ENCODE measurements at regions not wholly inside any gene's neighbourhood (a gene's known extent, or its start where the extent isn't known, plus 50 kb on each side); places are given as distances from the start of the nearest gene placed in this dataset.
"Not testable (repeated sequence)": the region's sequence is repeated elsewhere in the genome, so short reads cannot be mapped to it uniquely, and the experiment has no call there.

- DNase-seq, result no peak
These were observed 57.0 kb downstream of the PCDH20 start for GRCh38 chr13:61358599-61358998.

- DNase-seq, result no peak
These were observed 65.3 kb downstream of the PCDH20 start for GRCh38 chr13:61350341-61350740.

GRCh38 chr13:61339054-61339621 is 76.5 kb downstream of the PCDH20 start:
- DNase-seq, result no peak

- no peak for DNase-seq
These were observed 99.0 kb downstream of the PCDH20 start for GRCh38 chr13:61316647-61317046.

GRCh38 chr13:61294467-61295191 is 121.0 kb downstream of the PCDH20 start:
- no peak for DNase-seq

GRCh38 chr13:61286148-61286745 is 129.4 kb downstream of the PCDH20 start:
- DNase-seq, result peak in 1 of 2 experiments; percentile 23

- no peak for DNase-seq
These were observed 137.9 kb downstream of the PCDH20 start for GRCh38 chr13:61277586-61278276.

GRCh38 chr13:61277088-61277487 is 138.6 kb downstream of the PCDH20 start:
- no peak for DNase-seq

- no peak for DNase-seq
These were observed 139.2 kb downstream of the PCDH20 start for GRCh38 chr13:61276401-61276800.

GRCh38 chr13:61275736-61276135 is 139.9 kb downstream of the PCDH20 start:
- DNase-seq, result no peak

GRCh38 chr13:61275251-61275650 is 140.4 kb downstream of the PCDH20 start:
- no peak for DNase-seq

- DNase-seq, result not testable (repeated sequence)
These were observed 148.8 kb downstream of the PCDH20 start for GRCh38 chr13:61266896-61267295.

GRCh38 chr13:61261746-61262472 is 153.7 kb downstream of the PCDH20 start:
- no peak for DNase-seq

GRCh38 chr13:61258185-61258584 is 157.5 kb downstream of the PCDH20 start:
- no peak for DNase-seq

- DNase-seq, result no peak
These were observed 160.4 kb downstream of the PCDH20 start for GRCh38 chr13:61255040-61255796.

GRCh38 chr13:61253105-61253877 is 162.4 kb downstream of the PCDH20 start:
- no peak for DNase-seq

- no peak for DNase-seq
These were observed 163.4 kb downstream of the PCDH20 start for GRCh38 chr13:61252213-61252612.

- no peak for DNase-seq
These were observed 168.3 kb downstream of the PCDH20 start for GRCh38 chr13:61247149-61247936.

- DNase-seq, result no peak
These were observed 169.3 kb downstream of the PCDH20 start for GRCh38 chr13:61246351-61246750.

GRCh38 chr13:61215601-61216000 is 200.0 kb downstream of the PCDH20 start:
- DNase-seq, result no peak

- no peak for DNase-seq
These were observed 200.5 kb downstream of the PCDH20 start for GRCh38 chr13:61215116-61215515.
